ENCODE measurements at regions not wholly inside any gene's neighbourhood (a gene's known extent, or its start where the extent isn't known, plus 50 kb on each side); places are given as distances from the start of the nearest gene placed in this dataset.

DNA sequence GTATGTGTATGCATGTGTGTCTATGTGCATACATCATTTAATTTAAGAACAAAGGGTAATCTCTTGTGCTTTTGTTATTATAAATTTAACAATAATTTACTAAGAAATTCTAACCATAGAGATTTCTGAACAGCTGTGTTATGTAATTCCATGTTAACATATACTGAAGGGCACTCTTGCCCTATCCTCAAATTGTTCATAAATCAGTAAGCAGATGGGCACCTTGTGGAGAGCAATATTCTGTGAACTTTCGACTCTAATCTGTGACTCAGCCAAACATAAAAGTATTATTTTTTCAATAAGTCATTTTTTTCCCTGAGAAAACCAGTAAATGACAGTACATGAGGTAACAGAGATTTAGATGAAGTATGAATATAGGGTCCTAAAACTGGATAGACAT lies 938.3 kb upstream of the CRIM1 start:
- TF ChIP-seq CTCF (IDR thresholded peaks at IDR 0.05) (no peak), POLR2AphosphoS5 (IDR thresholded peaks at IDR 0.05) (no peak), POLR2A (IDR thresholded peaks at IDR 0.05) (no peak)
